ENCODE measurements at regions not wholly inside any gene's neighbourhood (a gene's known extent, or its start where the extent isn't known, plus 50 kb on each side); places are given as distances from the start of the nearest gene placed in this dataset.

DNA sequence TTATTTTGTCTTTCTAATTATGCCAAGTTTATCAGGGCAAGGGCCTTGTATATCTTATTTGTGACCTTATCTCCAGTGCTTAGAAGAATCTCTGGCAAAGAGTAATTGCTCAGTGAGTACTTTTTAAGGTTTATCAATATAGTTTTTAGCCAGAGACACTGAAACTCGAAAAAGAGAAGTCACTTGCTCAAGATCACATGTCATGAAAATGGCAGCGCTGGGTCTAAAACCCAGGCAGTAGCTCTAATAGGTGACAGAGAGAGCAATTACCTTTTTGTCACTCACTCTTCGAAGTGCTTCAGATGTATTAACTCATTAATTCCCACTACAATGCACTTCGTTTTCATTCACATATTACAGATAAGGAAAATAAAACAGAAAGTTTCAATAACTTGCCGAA, 667.5 kb downstream of the DOK5 start (continued):
- TF ChIP-seq BCLAF1 (IDR thresholded peaks at IDR 0.05), result no peak
- peak; percentile 33; the same call in 1 of the 2 replicates for TF ChIP-seq SPI1 (IDR thresholded peaks at IDR 0.05; ENCODE audit: borderline replicate concordance, insufficient read depth, low read depth, low read length)
- 0 out of 2 replicates have a peak, but pooled peaks have one; percentile 12 for TF ChIP-seq PKNOX1 (IDR thresholded peaks at IDR 0.05)
- no peak for TF ChIP-seq SMAD5 (IDR thresholded peaks at IDR 0.05; ENCODE audit: low read depth)
- TF ChIP-seq KDM1A (IDR thresholded peaks at IDR 0.05; ENCODE audit: borderline replicate concordance), result no peak
- TF ChIP-seq CEBPB (IDR thresholded peaks at IDR 0.05; ENCODE audit: borderline replicate concordance in 1 of 2, low read depth in 2 of 2, low read length in 2 of 2), result no peak

- Histone ChIP-seq H3K4me3 (no peak overlapping the region), H4K20me1 (ENCODE audit: control insufficient read depth, insufficient read depth) (no peaks in the 10 kb centered on the region), H3K4me1 (ENCODE audit: control insufficient read depth, insufficient read depth, low read length) (no peaks in the 10 kb centered on the region), H3K9ac (ENCODE audit: control insufficient read depth, insufficient read depth, low read length) (no peak overlapping the region), H3K9me3 (replicated peaks; ENCODE audit: control insufficient read depth, insufficient read depth, low read length) (no peaks in the 10 kb centered on the region), H3K27me3 (replicated peaks in 1 of 2; ENCODE audit: control insufficient read depth in 2 of 2, insufficient read depth in 2 of 2, low read length in 1 of 2) (no peaks in the 10 kb centered on the region), H3K4me2 (ENCODE audit: control insufficient read depth, insufficient read depth) (no peak overlapping the region), H3K36me3 (ENCODE audit: control insufficient read depth in 2 of 2, insufficient read depth in 2 of 2, low read length in 1 of 2) (no peaks in the 10 kb centered on the region), H3K79me2 (ENCODE audit: control insufficient read depth, insufficient read depth, low read length) (no peaks in the 10 kb centered on the region), H3K27ac (ENCODE audit: control insufficient read depth, insufficient read depth) (no peak overlapping the region), H2AFZ (ENCODE audit: control insufficient read depth, low read depth, low read length) (no peak overlapping the region)
- ChIA-PET RAD21 (ENCODE audit: unreplicated experiment) (interaction anchor here (1.1 to 2.7 kb wide), 4 partner anchors 24 to 157 kb away, joined by 3 to 16 read pairs (median 4); no protein-coding TSS in a partner anchor), CTCF (interaction anchor here (1.0 to 1.6 kb wide), 6 partner anchors 22 to 160 kb away, joined by 3 to 4 read pairs (median 3); no protein-coding TSS in a partner anchor), POLR2A (interaction anchor here (1.1 kb wide), 1 partner anchor 24 kb away, joined by 3 read pairs; no protein-coding TSS in a partner anchor), SMC1A (ENCODE audit: uncharacterized antibody, unreplicated experiment) (interaction anchor here (0.6 to 4.1 kb wide), 7 partner anchors 9 to 1200 kb away, joined by 3 to 16 read pairs (median 5); no protein-coding TSS in a partner anchor)
- intact Hi-C loops (cut with micrococcal nuclease; ENCODE audit: unreplicated experiment), result no loop called here
- in situ Hi-C loops (cut with MboI), result no loop called here
- no TSS peak for BruUV-seq (replicated peaks)
- FAIRE-seq (no peak), DNase-seq (ENCODE audit: low read depth, low spot score) (no peak), ATAC-seq (peak; percentile 76)
- 7% methylated on average over 3 of the region's 3 CpGs for WGBS (ENCODE audit: insufficient coverage, insufficient replicate concordance, low lambda C conversion rate, missing lambda C conversion rate)
- TF ChIP-seq POLR2AphosphoS5 (IDR thresholded peaks at IDR 0.05; ENCODE audit: low read length) (no peak), ZNF217 (IDR thresholded peaks at IDR 0.05) (no peak), BHLHE40 (IDR thresholded peaks at IDR 0.05; ENCODE audit: borderline replicate concordance in 1 of 2, low read depth in 2 of 2, low read length in 1 of 2) (peak in 1 of 2 experiments; percentile 27; a peak in 1 of 4 replicates), NBN (IDR thresholded peaks at IDR 0.05) (no peak), USF1 (IDR thresholded peaks at IDR 0.05; ENCODE audit: borderline replicate concordance, extremely low read length, insufficient read depth, low read depth, low read length) (no peak), NFYB (IDR thresholded peaks at IDR 0.05; ENCODE audit: insufficient read depth, low read depth, low read length) (peak; percentile 80), SIX5 (IDR thresholded peaks at IDR 0.05; ENCODE audit: low read depth, low read length, severe bottlenecking) (no peak)
- TF ChIP-seq, protein P1, sequence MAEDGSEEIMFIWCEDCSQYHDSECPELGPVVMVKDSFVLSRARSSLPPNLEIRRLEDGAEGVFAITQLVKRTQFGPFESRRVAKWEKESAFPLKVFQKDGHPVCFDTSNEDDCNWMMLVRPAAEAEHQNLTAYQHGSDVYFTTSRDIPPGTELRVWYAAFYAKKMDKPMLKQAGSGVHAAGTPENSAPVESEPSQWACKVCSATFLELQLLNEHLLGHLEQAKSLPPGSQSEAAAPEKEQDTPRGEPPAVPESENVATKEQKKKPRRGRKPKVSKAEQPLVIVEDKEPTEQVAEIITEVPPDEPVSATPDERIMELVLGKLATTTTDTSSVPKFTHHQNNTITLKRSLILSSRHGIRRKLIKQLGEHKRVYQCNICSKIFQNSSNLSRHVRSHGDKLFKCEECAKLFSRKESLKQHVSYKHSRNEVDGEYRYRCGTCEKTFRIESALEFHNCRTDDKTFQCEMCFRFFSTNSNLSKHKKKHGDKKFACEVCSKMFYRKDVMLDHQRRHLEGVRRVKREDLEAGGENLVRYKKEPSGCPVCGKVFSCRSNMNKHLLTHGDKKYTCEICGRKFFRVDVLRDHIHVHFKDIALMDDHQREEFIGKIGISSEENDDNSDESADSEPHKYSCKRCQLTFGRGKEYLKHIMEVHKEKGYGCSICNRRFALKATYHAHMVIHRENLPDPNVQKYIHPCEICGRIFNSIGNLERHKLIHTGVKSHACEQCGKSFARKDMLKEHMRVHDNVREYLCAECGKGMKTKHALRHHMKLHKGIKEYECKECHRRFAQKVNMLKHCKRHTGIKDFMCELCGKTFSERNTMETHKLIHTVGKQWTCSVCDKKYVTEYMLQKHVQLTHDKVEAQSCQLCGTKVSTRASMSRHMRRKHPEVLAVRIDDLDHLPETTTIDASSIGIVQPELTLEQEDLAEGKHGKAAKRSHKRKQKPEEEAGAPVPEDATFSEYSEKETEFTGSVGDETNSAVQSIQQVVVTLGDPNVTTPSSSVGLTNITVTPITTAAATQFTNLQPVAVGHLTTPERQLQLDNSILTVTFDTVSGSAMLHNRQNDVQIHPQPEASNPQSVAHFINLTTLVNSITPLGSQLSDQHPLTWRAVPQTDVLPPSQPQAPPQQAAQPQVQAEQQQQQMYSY (CRISPR knock-in tag; IDR thresholded peaks at IDR 0.05), result no peak
Observed at GRCh38 chr20:55140631-55141030, 665.2 kb downstream of the DOK5 start.

Measured in GM12878 (cell line).